Transverse colon (tissue), 4 donors: ENCODE measurements at regions not wholly inside any gene's neighbourhood (a gene's known extent, or its start where the extent isn't known, plus 50 kb on each side); places are given as distances from the start of the nearest gene placed in this dataset.

Source experiments
- CTCF ChIP-seq, 5 experiments: fragments of 200-600 bp in 3 of 5; fragments of 450-650 bp in 2 of 5; sonication (generic) in 3 of 5; IDR thresholded peaks; 1 replicate in 2 of 5; 2 replicates in 3 of 5; pipeline ENCODE4 v1.5.1; 2016 to 2017; ENCODE audit warnings: antibody characterized with exemption in 5 of 5, inconsistent platforms in 3 of 5, mild to moderate bottlenecking in 2 of 5, moderate library complexity in 1 of 5
- EP300 ChIP-seq: sonication (generic); formaldehyde crosslinking; IDR thresholded peaks from one replicate; pipeline ENCODE4 v1.6.1; 2017; ENCODE audit warnings: antibody characterized with exemption, low read depth
- POLR2A ChIP-seq: fragments of 450-650 bp; IDR thresholded peaks from one replicate; pipeline ENCODE4 v1.6.1; 2016; ENCODE audit warnings: antibody characterized with exemption, mild to moderate bottlenecking, moderate library complexity
- POLR2AphosphoS5 ChIP-seq, 3 donors: sonication (generic); formaldehyde crosslinking; IDR thresholded peaks; one replicate each; pipeline ENCODE4 v1.6.1; 2016; ENCODE audit warnings: antibody characterized with exemption in 3 of 3

DNA sequence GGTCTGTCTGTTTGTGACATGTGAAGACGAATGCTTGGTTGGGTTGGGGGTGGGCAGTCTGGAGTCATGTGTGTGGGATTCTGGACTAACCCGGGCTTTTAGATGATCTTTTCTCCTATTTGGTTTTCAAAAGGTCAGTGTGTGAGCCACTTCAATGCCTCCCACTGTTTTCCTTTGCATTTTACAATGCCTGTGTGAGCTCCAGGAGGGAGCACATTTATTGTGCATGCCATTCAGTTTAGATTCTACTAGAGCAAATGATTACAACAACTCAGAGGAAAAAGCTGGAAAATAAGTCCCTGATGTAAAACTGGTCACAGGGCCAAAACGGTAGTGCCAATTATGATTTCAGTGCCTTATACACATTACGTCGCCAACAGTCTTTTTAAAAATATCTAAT lies 90.9 kb downstream of the LYPLAL1 start:
- TF ChIP-seq CTCF (IDR thresholded peaks at IDR 0.05) (no peak), POLR2AphosphoS5 (IDR thresholded peaks at IDR 0.05) (no peak), EP300 (no peak), POLR2A (no peak)
